ENCODE measurements at regions not wholly inside any gene's neighbourhood (a gene's known extent, or its start where the extent isn't known, plus 50 kb on each side); places are given as distances from the start of the nearest gene placed in this dataset.

- Histone ChIP-seq H3K27me3 (ENCODE audit: insufficient read depth) (no peaks in the 10 kb centered on the region), H3K9ac (no peak overlapping the region), H3F3A (replicated peaks; ENCODE audit: insufficient read depth) (no peaks in the 10 kb centered on the region), H3K9me2 (no peaks in the 10 kb centered on the region), H3K4me1 (ENCODE audit: control insufficient read depth in 1 of 2, insufficient read depth in 2 of 2, low read depth in 1 of 2, low read length in 1 of 2) (no peaks in the 10 kb centered on the region), H3K4me2 (no peak overlapping the region), H3K79me2 (ENCODE audit: insufficient read depth) (no peaks in the 10 kb centered on the region), H2AFZ (ENCODE audit: low read depth) (no peak overlapping the region), H3K9me3 (no peaks in the 10 kb centered on the region), H4K20me1 (ENCODE audit: insufficient read depth) (no peaks in the 10 kb centered on the region), H3K4me3 (ENCODE audit: low read depth in 2 of 2, low read length in 1 of 2) (no peak overlapping the region), H3K27ac (ENCODE audit: low read depth in 2 of 2, low read length in 1 of 2) (no peak overlapping the region), H3K36me3 (replicated peaks in 1 of 2; ENCODE audit: control insufficient read depth in 1 of 2, insufficient read depth in 2 of 2, low read length in 1 of 2) (no peaks in the 10 kb centered on the region)
- DNase-seq, result peak; percentile 28
- ChIA-PET CTCF (interaction anchor here (0.7 to 3.4 kb wide), 16 partner anchors 11 to 895 kb away, joined by 3 to 29 read pairs (median 3); no protein-coding TSS in a partner anchor), POLR2A (no interaction called here)
- WGBS (ENCODE audit: low lambda C conversion rate), result 11% methylated on average over 2 of the region's 2 CpGs
- no peak for TF ChIP-seq FOXJ3 (CRISPR knock-in tag; IDR thresholded peaks at IDR 0.05)
- TF ChIP-seq NRF1 (IDR thresholded peaks at IDR 0.05; ENCODE audit: low read depth, low read length), result no peak
- TF ChIP-seq IRF3 (IDR thresholded peaks at IDR 0.05; ENCODE audit: low read depth, low read length), result no peak
- TF ChIP-seq TAF1 (IDR thresholded peaks at IDR 0.05; ENCODE audit: borderline replicate concordance, low read depth, low read length), result no peak
- TF ChIP-seq RAD21 (IDR thresholded peaks at IDR 0.05; ENCODE audit: low read length), result peak; percentile 54
- no peak for TF ChIP-seq NFIC (IDR thresholded peaks at IDR 0.05; ENCODE audit: borderline replicate concordance)
- TF ChIP-seq SMC3 (IDR thresholded peaks at IDR 0.05; ENCODE audit: low read depth, low read length), result peak; percentile 30; the same call in 1 of the 2 replicates
- peak; percentile 61 for TF ChIP-seq CTCF (IDR thresholded peaks at IDR 0.05)
Observed at GRCh38 chr2:161004379-161004778, 155.8 kb upstream of the TANK start.

- CTCF ChIA-PET, result interaction anchor here (1.0 to 3.4 kb wide), 8 partner anchors 11 to 895 kb away, joined by 3 to 29 read pairs (median 4); no protein-coding TSS in a partner anchor
- no peak overlapping the region for H3K27ac ChIP-seq (ENCODE audit: low read depth in 2 of 2, low read length in 1 of 2)
- H3K27me3 ChIP-seq (ENCODE audit: insufficient read depth), result no peaks in the 10 kb centered on the region
- TF ChIP-seq TEAD4 (IDR thresholded peaks at IDR 0.05; ENCODE audit: borderline replicate concordance, insufficient read depth) (no peak), IRF3 (IDR thresholded peaks at IDR 0.05; ENCODE audit: low read depth, low read length) (no peak), NFIC (IDR thresholded peaks at IDR 0.05; ENCODE audit: borderline replicate concordance) (no peak), RFX5 (IDR thresholded peaks at IDR 0.05; ENCODE audit: low read length) (no peak), NRF1 (IDR thresholded peaks at IDR 0.05; ENCODE audit: low read depth, low read length) (no peak), FOXM1 (IDR thresholded peaks at IDR 0.05; ENCODE audit: low read depth) (no peak), REST (IDR thresholded peaks at IDR 0.05; ENCODE audit: low read depth, low read length) (no peak), RAD21 (IDR thresholded peaks at IDR 0.05; ENCODE audit: low read length) (no peak), MEF2A (IDR thresholded peaks at IDR 0.05; ENCODE audit: borderline replicate concordance, low read depth) (no peak), GABPA (IDR thresholded peaks at IDR 0.05; ENCODE audit: low read depth) (no peak), SIN3A (IDR thresholded peaks at IDR 0.05; ENCODE audit: borderline replicate concordance, low read depth, low read length) (no peak), USF2 (IDR thresholded peaks at IDR 0.05; ENCODE audit: borderline replicate concordance, low read depth, low read length) (no peak), JUND (IDR thresholded peaks at IDR 0.05) (no peak), RXRA (IDR thresholded peaks at IDR 0.05; ENCODE audit: borderline replicate concordance, low read depth) (no peak)
- no peak overlapping the region for H3K4me2 ChIP-seq
- no peak for DNase-seq
- no peaks in the 10 kb centered on the region for H3F3A ChIP-seq (replicated peaks; ENCODE audit: insufficient read depth)
- 15% methylated on average over 1 of the region's 1 CpG for WGBS (ENCODE audit: low lambda C conversion rate)
- POLR2A ChIA-PET, result no interaction called here
- no peak overlapping the region for H3K9ac ChIP-seq
- H3K9me2 ChIP-seq, result no peaks in the 10 kb centered on the region
- H3K4me1 ChIP-seq (ENCODE audit: control insufficient read depth in 1 of 2, insufficient read depth in 2 of 2, low read depth in 1 of 2, low read length in 1 of 2), result no peaks in the 10 kb centered on the region
- H3K36me3 ChIP-seq (replicated peaks in 1 of 2; ENCODE audit: control insufficient read depth in 1 of 2, insufficient read depth in 2 of 2, low read length in 1 of 2), result no peaks in the 10 kb centered on the region
- no peak overlapping the region for H2AFZ ChIP-seq (ENCODE audit: low read depth)
- no peaks in the 10 kb centered on the region for H3K79me2 ChIP-seq (ENCODE audit: insufficient read depth)
- H3K4me3 ChIP-seq (ENCODE audit: low read depth in 2 of 2, low read length in 1 of 2), result no peak overlapping the region
- no peaks in the 10 kb centered on the region for H4K20me1 ChIP-seq (ENCODE audit: insufficient read depth)
- no peaks in the 10 kb centered on the region for H3K9me3 ChIP-seq
Observed at GRCh38 chr2:161005170-161005569, 155.1 kb upstream of the TANK start.

All from SK-N-SH (cell line).